ENCODE measurements at regions not wholly inside any gene's neighbourhood (a gene's known extent, or its start where the extent isn't known, plus 50 kb on each side); places are given as distances from the start of the nearest gene placed in this dataset.

GRCh38 chr12:91563011-91563765, 380.6 kb upstream of the DCN start:
- DNase-seq = no peak

- DNase-seq = peak; percentile 30
Observed at GRCh38 chr12:91562476-91562875, 379.9 kb upstream of the DCN start.

GRCh38 chr12:91561958-91562325, 379.3 kb upstream of the DCN start:
- no peak for DNase-seq

GRCh38 chr12:91561301-91561957, 378.8 kb upstream of the DCN start:
- DNase-seq = no peak

GRCh38 chr12:91556909-91557308, 374.3 kb upstream of the DCN start:
- no peak for DNase-seq

- DNase-seq = no peak
Observed at GRCh38 chr12:91555436-91556415, 373.1 kb upstream of the DCN start.

GRCh38 chr12:91551927-91552326, 369.3 kb upstream of the DCN start:
- DNase-seq = no peak

GRCh38 chr12:91551242-91551641, 368.6 kb upstream of the DCN start:
- DNase-seq = no peak

- DNase-seq = no peak
Observed at GRCh38 chr12:91542666-91543065, 360.0 kb upstream of the DCN start.

GRCh38 chr12:91542067-91542466, 359.4 kb upstream of the DCN start:
- no peak for DNase-seq

GRCh38 chr12:91538418-91538817, 355.8 kb upstream of the DCN start:
- no peak for DNase-seq

GRCh38 chr12:91533366-91533765, 350.7 kb upstream of the DCN start:
- no peak for DNase-seq

GRCh38 chr12:91529829-91530228, 347.2 kb upstream of the DCN start:
- no peak for DNase-seq

GRCh38 chr12:91523831-91524230, 341.2 kb upstream of the DCN start:
- DNase-seq = no peak

- DNase-seq = no peak
Observed at GRCh38 chr12:91516695-91517047, 334.1 kb upstream of the DCN start.

- DNase-seq = no peak
Observed at GRCh38 chr12:91515944-91516694, 333.5 kb upstream of the DCN start.

- DNase-seq = no peak
Observed at GRCh38 chr12:91513313-91513712, 330.7 kb upstream of the DCN start.

GRCh38 chr12:91511795-91512420, 329.3 kb upstream of the DCN start:
- no peak for DNase-seq

GRCh38 chr12:91507754-91508153, 325.1 kb upstream of the DCN start:
- DNase-seq = no peak

GRCh38 chr12:91506452-91506851, 323.8 kb upstream of the DCN start:
- no peak for DNase-seq

- no peak for DNase-seq
Observed at GRCh38 chr12:91505006-91505405, 322.4 kb upstream of the DCN start.

GRCh38 chr12:91502208-91502607, 319.6 kb upstream of the DCN start:
- no peak for DNase-seq
